ENCODE measurements at regions not wholly inside any gene's neighbourhood (a gene's known extent, or its start where the extent isn't known, plus 50 kb on each side); places are given as distances from the start of the nearest gene placed in this dataset.
"Not testable (repeated sequence)": the region's sequence is repeated elsewhere in the genome, so short reads cannot be mapped to it uniquely, and the experiment has no call there.

GRCh38 chr13:111652676-111653075, 332.2 kb downstream of the TEX29 start:
- DNase-seq, result no peak

DNA sequence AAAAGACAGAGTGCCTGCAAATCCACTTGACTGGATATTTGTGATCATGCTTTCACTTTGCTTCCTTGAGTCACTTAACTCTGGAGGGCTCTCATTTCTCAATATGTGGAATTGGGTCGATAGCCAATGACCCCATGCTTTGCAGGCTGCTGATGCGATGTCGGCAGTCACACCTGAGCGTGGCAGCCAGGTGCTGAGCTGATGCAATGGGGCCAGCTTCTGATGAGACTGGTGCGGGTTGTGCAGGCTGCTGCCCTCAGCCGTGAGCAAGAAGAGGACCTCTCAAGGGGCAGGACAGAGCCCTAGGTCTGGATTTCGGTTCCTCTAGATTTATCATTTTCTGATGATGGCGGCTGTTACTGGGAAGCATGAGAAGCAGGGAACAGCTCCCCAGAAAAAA, 334.1 kb downstream of the TEX29 start:
- no peak for DNase-seq

- no peak for DNase-seq
These were observed 336.0 kb downstream of the TEX29 start for GRCh38 chr13:111656439-111656838.

DNA sequence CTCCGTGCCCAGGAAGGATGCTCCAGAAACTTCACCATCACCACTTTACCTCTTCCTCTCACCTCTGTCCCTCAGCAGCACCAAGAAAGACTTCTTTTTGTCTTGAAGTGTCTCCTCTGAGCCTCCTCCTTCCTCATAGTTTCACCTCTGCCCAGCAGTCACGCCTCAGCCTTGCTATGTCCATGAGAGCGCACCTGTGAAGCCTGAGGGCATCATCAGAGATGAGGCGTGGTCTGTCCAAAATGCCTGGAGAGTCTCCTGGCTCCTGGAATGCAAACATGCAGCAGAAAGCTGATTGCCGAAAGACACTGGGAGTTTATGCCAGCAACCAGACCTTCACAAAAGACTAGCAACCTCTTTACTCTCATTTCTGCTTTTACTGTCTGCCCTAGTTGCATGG, 336.6 kb downstream of the TEX29 start:
- DNase-seq, result no peak

DNA sequence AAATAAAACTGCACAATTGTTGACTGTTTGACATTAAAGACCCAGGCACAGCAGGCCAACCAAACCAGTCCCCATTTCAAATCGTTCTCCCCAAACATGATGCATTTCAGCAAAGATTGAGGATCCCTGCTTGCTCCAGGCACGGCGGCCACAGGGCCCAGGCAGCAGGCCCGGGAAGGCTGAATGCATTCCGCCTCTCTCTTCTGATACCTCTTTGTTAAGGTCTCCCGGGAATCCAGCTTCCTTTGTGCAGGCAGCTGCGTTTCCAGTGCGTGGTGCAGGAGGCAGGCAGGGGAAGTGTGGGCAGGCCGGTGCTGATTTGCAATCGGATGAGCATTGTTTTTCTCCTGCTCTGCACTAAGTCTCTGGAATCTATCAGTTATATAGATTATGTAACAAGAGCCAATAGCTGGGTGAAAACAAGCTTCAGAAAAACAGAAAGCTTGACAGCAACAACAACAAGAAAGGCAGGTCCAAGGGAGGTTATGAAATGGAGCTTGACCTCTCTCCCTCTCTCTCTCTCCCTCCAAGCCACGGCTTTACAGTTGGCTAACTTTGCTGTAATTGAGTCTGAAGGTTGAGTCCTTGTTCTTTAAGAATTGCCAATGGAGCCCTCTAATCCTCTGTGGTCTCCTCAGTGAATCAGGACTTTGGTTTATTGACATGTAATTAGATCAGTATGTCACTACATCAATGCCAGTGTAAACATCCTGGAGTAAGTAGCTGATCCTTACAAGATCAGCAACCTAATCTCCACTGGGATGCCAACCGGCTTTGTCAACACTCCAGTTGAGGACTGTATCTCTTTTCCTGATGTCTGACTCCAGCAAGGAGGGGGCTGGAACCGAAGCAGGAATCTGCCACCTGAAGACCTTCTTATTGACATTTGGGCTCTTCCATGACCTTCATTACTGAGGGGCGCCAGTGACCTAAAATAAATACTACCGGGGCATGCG, 338.0 kb downstream of the TEX29 start:
- DNase-seq, result no peak

GRCh38 chr13:111659219-111659775, 338.9 kb downstream of the TEX29 start:
- no peak for DNase-seq

- DNase-seq, result no peak
These were observed 339.4 kb downstream of the TEX29 start for GRCh38 chr13:111659842-111660241.

DNA sequence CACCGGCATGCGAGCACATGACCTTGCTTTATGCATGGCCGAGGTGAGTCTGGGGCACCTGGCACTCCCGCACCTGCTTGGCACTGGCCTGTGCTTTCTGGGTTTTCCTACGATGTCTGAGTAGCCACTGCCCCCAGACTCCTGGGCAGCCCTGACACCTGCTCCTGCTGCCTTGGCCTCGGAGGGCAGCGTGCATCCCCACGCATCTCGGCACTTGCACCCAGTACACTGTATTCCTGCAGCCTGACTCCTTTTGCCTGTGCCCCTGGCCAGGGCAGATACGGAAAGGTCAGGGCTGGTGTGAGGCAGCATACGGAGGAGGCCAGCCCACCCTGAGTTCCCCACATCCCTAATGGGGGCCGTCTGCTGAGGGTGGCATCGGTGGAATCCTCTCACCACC, 340.6 kb downstream of the TEX29 start:
- no peak for DNase-seq

DNA sequence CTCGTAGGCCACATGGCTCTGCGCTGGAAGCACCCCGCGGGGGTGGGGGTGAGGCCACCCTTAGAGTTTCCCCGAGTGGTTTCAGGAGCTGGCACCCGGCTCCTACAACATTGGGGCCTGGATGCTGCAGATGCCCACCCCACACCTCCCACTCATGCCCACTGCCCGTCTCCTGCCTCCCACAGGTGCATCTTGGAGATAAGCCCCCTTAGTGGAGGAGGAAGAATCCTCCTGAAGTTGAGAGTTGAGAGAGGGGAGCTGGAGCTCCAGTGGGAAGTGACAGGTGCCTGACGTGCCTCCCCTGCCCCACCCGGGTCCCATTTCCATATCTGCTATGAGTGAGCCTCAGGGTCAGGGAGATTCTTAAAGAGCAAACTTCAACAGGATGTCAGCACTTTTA, 341.3 kb downstream of the TEX29 start:
- DNase-seq, result no peak

- DNase-seq, result no peak
These were observed 342.0 kb downstream of the TEX29 start for GRCh38 chr13:111662451-111662850.

GRCh38 chr13:111662895-111663294, 342.5 kb downstream of the TEX29 start:
- DNase-seq, result no peak

- no peak for DNase-seq
These were observed 343.1 kb downstream of the TEX29 start for GRCh38 chr13:111663505-111663904.

DNA sequence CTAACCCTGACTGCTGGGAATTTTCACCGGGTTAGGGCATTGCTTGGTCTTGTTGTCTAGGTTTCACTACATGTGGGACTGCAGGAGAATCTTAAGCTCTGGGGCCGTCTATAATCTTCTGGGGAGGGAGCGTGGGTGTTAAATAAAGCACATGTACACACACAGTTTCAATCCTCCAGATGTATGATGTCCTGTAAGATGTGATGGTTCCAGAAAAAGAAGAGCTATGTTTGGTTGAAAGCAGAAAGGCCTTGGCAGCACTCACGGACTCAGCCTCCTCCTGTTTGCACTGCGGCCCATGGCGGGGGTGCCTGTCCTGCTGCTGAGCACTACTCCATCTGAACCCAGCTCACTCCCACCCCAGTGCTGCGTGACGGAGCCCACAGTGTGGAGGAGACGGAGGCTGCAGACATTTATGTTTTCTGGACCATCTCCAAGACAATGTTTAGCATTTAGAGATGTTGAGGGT, 343.5 kb downstream of the TEX29 start:
- DNase-seq, result no peak

DNA sequence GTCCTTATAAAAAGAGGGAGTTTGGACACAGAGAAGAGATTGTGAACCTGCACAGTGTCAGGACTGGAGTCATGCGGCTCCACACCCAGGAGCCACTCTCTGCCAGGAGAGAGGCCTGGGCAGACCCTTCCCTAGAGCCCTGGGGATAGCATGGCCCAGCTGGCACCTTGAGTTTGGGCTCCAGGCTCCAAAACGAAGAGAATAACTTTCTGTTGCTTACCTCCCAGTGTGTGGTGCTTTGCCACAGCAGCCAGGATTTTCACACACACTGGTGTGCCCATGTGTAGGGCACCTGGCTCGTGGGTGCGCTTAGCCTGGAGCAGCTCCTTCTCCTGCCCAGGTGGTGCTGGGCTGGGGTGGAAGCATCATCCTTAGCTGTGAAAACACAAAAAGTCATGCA, 344.3 kb downstream of the TEX29 start:
- no peak for DNase-seq

GRCh38 chr13:111665691-111666095, 345.3 kb downstream of the TEX29 start:
- no peak for DNase-seq

- no peak for DNase-seq
These were observed 345.8 kb downstream of the TEX29 start for GRCh38 chr13:111666164-111666776.

GRCh38 chr13:111667757-111668156, 347.3 kb downstream of the TEX29 start:
- no peak for DNase-seq

DNA sequence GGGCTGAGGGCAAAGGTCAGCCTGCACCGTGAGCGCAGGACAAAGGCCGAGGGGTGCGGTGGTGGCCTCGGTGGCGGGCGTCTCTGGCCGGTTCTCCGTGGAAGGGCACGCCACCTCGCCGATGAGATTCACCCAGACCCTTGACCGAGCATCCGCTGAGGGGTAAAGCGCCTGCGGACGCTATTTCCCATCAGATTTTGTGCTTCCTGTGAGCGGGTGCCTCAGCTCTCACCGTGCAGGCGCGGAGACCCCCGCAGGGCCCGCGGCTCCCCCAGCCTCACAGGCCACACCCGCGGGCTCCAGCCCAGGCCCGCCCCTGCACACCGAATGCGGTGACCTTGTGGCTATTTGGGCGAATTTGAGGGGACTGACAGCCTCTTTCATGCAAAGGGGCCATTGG, 348.0 kb downstream of the TEX29 start:
- no peak for DNase-seq

- not testable (repeated sequence) for DNase-seq
These were observed 351.8 kb downstream of the TEX29 start for GRCh38 chr13:111672198-111672597.

GRCh38 chr13:111678120-111678882, 357.9 kb downstream of the TEX29 start:
- not testable (repeated sequence) for DNase-seq

- not testable (repeated sequence) for DNase-seq
These were observed 359.2 kb downstream of the TEX29 start for GRCh38 chr13:111679645-111680044.

DNA sequence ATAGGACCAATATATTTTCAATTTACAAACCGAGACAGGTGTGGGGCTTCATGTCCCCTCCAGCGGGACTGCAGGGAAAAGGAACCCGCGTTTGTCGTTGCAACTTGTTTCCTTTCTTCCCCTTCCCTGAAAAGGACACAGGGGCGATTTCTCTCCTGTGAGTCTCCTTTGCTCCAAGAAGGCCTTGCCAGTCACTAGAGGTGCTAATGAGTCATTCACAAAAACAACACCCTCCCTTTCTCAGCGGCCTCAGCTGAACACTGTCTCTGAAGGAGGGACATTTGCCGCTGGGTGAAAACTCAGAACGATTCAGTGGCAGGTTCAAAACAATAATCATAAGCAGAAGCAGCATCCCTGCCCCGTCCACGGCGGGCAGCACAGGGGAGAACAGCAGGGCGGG, 359.7 kb downstream of the TEX29 start:
- not testable (repeated sequence) for DNase-seq

DNA sequence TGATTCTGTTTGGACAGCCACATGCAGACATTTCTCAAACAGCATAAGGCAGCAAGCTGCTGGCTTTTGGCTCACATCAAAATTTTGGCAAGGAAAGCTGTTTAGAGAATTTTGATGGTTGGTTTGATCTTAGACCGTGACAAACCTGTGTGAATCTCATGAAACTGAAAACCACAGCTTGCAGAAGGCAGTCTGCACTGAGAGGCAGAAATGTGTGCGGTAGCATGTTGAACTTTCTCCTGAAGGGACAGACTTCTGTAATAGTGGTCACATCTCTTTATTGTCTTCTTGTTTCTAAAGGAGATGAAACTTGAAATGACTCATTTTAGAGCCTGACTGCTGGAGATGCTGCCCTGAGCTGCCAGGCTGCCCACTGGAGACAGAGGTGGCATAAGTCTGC, 371.6 kb downstream of the TEX29 start:
- DNase-seq, result not testable (repeated sequence)
